ENCODE measurements at regions not wholly inside any gene's neighbourhood (a gene's known extent, or its start where the extent isn't known, plus 50 kb on each side); places are given as distances from the start of the nearest gene placed in this dataset.
A peak's percentile ranks its signal among the peaks of the same experiment; 100 is the strongest.

DNA sequence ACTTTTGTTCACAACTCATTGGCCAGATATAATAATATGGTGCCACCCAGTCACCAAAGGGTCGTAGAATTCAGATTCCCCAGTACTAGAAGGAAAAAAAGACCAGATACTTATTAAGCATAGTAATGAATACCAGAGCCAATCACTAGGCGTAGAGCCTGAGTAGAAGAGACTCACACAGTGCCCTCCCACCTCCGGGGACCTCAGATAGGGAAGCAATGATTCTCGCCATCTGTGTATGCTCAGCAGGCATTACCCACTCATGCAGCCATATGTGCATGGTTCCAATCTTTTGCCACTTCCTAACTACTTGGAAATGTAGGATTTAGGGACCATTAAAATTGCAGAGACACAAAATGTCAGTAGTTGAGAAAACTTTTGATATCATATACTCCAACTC lies 85.3 kb downstream of the C11orf87 start:
- Histone ChIP-seq H3K9me2 (no peaks in the 10 kb centered on the region), H3K27ac (ENCODE audit: low read depth in 2 of 2, low read length in 1 of 2) (no peak overlapping the region; a peak in 1 of 4 replicates), H2AFZ (ENCODE audit: low read depth) (no peak overlapping the region), H3K9me3 (no peaks in the 10 kb centered on the region), H3K9ac (no peak overlapping the region), H3K4me3 (ENCODE audit: low read depth in 2 of 2, low read length in 1 of 2) (no peak overlapping the region), H3K4me2 (no peak overlapping the region), H3K36me3 (replicated peaks in 1 of 2; ENCODE audit: control insufficient read depth in 1 of 2, insufficient read depth in 2 of 2, low read length in 1 of 2) (no peaks in the 10 kb centered on the region), H4K20me1 (ENCODE audit: insufficient read depth) (no peaks in the 10 kb centered on the region), H3K79me2 (ENCODE audit: insufficient read depth) (no peaks in the 10 kb centered on the region), H3F3A (replicated peaks; ENCODE audit: insufficient read depth) (no peaks in the 10 kb centered on the region), H3K27me3 (ENCODE audit: insufficient read depth) (no peaks in the 10 kb centered on the region), H3K4me1 (ENCODE audit: control insufficient read depth in 1 of 2, insufficient read depth in 2 of 2, low read depth in 1 of 2, low read length in 1 of 2) (peaks cover 0 to 10% of the 10 kb centered on the region in 2 experiments; a peak in 2 of 4 replicates)
- POLR2A ChIA-PET, result no interaction called here
- 15% methylated on average over 4 of the region's 4 CpGs for WGBS (ENCODE audit: low lambda C conversion rate)
- DNase-seq, result peak; percentile 1
- TF ChIP-seq, protein P1, sequence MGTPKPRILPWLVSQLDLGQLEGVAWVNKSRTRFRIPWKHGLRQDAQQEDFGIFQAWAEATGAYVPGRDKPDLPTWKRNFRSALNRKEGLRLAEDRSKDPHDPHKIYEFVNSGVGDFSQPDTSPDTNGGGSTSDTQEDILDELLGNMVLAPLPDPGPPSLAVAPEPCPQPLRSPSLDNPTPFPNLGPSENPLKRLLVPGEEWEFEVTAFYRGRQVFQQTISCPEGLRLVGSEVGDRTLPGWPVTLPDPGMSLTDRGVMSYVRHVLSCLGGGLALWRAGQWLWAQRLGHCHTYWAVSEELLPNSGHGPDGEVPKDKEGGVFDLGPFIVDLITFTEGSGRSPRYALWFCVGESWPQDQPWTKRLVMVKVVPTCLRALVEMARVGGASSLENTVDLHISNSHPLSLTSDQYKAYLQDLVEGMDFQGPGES (IDR thresholded peaks at IDR 0.05; ENCODE audit: low read depth, low read length), result no peak
- TF ChIP-seq EZH2phosphoT487 (IDR thresholded peaks at IDR 0.05; ENCODE audit: borderline replicate concordance, low read depth), result no peak
- TF ChIP-seq TEAD4 (IDR thresholded peaks at IDR 0.05; ENCODE audit: borderline replicate concordance, insufficient read depth), result no peak
- no peak for TF ChIP-seq MXI1 (IDR thresholded peaks at IDR 0.05; ENCODE audit: low read depth, low read length)
- no peak for TF ChIP-seq TCF12 (IDR thresholded peaks at IDR 0.05)
- no peak for TF ChIP-seq NFIC (IDR thresholded peaks at IDR 0.05; ENCODE audit: borderline replicate concordance)
- TF ChIP-seq FOXJ3 (CRISPR knock-in tag; IDR thresholded peaks at IDR 0.05), result no peak
- TF ChIP-seq RAD21 (IDR thresholded peaks at IDR 0.05; ENCODE audit: low read length), result no peak
- TF ChIP-seq POLR2AphosphoS5 (IDR thresholded peaks at IDR 0.05; ENCODE audit: low read depth, low read length), result no peak
- TF ChIP-seq RFX5 (IDR thresholded peaks at IDR 0.05; ENCODE audit: low read length), result no peak
- TF ChIP-seq FOSL2 (IDR thresholded peaks at IDR 0.05; ENCODE audit: borderline replicate concordance, low read depth), result no peak
- no peak for TF ChIP-seq USF2 (IDR thresholded peaks at IDR 0.05; ENCODE audit: borderline replicate concordance, low read depth, low read length)
- no peak for TF ChIP-seq GATA2 (CRISPR knock-in tag; IDR thresholded peaks at IDR 0.05)
- TF ChIP-seq CTCF (IDR thresholded peaks at IDR 0.05), result no peak
- TF ChIP-seq ZBTB33 (IDR thresholded peaks at IDR 0.05; ENCODE audit: borderline replicate concordance, low read depth), result no peak
- TF ChIP-seq RXRA (IDR thresholded peaks at IDR 0.05; ENCODE audit: borderline replicate concordance, low read depth), result no peak
- TF ChIP-seq, protein P2, sequence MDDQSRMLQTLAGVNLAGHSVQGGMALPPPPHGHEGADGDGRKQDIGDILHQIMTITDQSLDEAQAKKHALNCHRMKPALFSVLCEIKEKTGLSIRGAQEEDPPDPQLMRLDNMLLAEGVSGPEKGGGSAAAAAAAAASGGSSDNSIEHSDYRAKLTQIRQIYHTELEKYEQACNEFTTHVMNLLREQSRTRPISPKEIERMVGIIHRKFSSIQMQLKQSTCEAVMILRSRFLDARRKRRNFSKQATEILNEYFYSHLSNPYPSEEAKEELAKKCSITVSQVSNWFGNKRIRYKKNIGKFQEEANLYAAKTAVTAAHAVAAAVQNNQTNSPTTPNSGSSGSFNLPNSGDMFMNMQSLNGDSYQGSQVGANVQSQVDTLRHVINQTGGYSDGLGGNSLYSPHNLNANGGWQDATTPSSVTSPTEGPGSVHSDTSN (IDR thresholded peaks at IDR 0.05), result no peak
- CTCF ChIA-PET, result no interaction called here

Data from SK-N-SH (cell line).